GM19240 (cell line): ENCODE measurements at regions not wholly inside any gene's neighbourhood (a gene's known extent, or its start where the extent isn't known, plus 50 kb on each side); places are given as distances from the start of the nearest gene placed in this dataset.
"Not testable (repeated sequence)": the region's sequence is repeated elsewhere in the genome, so short reads cannot be mapped to it uniquely, and the experiment has no call there.

Source experiments
- DNase-seq: peaks from one replicate; pipeline ENCODE4 v3.0.0; 2011; ENCODE audit warnings: low spot score; ENCODE audit not compliant: insufficient read length

DNA sequence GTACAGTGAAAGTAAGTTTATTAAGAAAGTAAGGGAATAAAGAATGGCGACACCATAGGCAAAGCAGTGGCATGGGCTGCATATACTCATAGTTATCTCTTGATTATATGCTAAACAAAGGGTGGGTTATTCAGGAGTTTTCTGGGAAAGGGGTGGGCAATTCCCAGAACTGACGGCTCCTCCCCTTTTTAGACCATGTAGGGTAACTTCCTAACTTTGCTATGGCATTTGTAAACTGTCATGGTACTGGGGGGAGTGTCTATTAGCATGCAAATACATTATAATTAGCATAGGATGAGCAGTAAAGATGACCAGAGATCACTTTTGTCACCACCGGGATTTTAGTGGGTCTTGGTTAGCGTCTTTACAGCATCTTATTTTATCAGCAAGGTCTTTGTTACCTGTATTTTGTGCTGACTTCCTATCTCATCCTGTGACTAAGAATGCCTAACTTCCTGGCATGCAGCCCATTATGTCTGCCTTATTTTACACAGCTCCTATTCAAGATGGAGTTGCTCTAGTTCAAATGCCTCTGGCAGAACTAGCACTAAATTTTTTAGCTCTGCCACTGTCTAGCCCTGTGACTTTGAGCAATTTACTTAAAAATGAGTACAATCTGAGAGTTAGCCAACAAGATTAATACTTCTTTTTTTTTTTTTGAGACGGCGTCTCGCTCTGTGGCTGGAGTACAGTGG, 110.3 kb upstream of the PALMD start:
- DNase-seq: no peak

DNA sequence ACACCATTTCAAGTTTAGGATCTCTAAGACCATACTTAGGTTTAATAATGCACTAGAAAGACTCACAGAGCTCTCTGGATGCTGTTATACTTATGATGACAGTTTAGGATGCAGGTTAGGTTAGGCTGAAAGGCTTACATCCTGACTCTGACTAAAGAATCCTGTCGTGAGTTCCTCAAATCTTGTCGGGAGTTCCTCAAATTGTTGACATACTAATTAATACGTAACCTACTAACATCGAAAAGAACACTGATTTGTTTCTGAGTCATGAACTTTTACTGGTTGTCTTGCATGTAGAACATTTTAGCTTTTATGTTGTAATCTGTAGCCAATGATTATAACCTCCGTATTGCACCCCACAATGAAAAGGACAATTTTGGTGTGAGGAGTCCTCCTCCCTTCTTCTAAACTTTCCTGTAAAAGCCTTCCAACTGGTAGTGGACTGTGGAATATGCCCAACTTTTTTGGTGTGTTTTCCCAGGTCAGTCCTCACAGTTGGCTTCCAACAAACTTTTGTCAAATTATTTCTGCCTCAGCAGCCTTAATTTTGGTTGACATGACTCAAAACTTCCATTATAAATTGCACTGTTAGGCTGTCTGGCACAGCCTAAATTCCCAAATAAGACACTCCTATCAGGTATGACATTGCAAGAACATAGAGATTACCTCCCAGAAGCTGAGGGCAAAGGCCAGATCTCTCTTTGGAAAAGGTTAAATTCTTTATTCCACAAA, 107.9 kb upstream of the PALMD start:
- DNase-seq: no peak

DNA sequence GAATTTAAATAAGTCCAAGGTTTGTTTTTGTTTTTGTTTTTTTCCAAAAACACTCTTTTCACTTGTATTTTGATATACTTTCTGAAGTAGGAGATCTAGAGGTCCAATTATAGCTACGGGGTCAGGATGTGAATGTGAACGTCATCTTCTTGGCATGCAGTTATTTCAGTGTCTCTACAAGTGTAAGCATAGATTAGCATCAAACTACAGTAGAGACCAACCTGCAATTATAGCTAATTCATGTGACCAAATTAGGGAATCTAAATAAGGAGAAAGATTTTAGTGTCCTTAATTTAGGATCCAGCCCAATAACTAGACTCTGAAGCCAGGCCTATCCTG, 107.3 kb upstream of the PALMD start:
- no peak for DNase-seq

DNA sequence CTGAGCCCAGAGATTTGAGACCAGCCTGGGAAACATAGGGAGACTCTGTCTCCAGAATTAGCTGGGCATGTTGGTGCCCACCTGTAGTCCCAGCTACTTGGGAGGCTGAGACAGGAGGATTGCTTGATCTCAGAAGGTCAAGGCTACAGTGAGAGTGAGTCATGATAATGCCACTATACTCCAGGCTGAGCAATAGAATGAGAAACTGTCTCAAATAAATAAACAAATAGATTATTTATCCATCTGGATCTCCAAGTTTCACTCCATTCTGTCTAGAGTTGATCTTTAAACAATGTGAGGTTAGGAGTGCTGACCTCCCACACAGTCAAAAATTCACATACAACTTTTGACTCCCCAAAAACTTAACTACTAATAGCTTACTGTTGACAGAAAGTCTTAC, 106.8 kb upstream of the PALMD start:
- DNase-seq: no peak

DNA sequence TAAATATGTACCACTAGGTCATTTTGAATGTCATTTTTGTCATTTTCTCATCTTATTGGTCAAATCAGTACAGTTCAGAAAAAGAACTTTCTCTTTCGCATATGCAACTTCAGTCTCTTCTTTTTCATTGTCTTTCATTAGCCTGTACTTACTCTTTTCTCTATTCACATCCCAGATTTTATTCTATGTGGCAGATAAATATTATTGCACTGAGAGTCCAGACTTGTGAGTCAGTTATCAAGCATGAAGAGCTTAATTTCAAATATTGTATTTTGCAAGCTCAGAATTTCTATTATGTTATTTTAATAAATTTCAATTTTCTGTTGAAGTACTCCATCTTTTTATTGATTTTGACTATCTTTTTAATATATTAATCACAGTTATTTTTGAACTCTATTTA, 105.2 kb upstream of the PALMD start:
- DNase-seq: no peak

DNA sequence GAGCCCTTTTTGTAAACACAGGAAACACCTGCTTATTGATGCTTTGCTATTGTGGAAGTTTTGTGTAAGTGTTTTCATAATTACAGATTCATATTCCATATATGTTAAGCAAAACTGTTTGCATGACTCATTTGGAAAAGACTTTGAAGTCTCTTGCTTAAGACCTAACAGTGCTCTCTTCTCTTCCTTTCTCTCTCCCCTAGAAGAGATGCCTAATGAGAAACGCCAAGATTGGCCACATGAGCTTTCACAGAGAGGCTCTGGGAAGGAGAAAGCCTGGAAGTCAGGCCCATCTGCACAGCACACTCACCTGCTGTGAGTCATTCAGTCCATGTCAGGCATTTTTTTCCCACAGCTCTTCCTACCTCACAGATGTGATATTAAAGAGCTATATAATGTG, 101.6 kb upstream of the PALMD start:
- DNase-seq: no peak

DNA sequence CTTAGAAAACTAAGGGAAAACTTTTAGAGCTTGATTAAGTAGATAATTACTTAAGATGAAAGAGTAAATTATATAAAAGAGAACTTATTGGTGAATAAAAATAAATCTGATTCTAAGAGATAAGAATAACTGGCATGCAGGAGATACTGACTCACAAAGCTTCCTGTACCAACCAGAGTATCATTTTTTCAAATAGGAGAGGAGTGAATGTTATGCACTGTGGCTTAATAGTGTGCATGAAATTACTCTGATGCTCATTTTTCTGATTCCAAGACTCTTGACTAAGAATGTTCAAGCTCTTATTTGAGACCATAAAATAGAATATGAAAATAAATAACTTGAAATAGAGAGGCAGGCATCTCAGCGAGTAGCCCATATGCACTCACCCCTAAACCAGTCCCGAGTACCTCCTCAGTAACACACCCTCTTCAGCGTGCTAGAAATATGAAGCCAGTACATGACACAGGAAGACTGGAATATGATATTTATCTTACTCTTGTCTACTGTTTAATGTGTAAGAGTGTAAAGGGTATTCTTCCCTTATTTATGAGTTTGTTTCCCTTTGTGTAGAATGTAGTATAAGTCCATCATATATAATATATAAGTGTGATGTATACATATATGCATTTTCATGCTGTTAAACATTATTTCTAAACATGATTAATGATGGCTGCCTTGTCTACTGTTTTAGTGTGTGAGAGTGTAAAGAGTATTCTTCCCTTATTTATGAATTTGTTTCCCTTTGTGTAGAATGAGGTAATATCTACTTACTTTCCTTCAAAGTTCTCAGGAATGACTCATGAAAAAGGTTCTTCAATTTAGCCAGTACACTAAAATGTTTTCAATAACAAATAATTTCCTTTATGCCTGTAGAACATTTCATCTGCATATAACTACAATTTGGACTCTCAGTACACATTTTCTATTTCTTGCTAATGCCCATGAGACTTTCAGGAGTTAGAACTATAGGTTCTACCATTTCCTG, 99.2 kb upstream of the PALMD start:
- no peak for DNase-seq

DNA sequence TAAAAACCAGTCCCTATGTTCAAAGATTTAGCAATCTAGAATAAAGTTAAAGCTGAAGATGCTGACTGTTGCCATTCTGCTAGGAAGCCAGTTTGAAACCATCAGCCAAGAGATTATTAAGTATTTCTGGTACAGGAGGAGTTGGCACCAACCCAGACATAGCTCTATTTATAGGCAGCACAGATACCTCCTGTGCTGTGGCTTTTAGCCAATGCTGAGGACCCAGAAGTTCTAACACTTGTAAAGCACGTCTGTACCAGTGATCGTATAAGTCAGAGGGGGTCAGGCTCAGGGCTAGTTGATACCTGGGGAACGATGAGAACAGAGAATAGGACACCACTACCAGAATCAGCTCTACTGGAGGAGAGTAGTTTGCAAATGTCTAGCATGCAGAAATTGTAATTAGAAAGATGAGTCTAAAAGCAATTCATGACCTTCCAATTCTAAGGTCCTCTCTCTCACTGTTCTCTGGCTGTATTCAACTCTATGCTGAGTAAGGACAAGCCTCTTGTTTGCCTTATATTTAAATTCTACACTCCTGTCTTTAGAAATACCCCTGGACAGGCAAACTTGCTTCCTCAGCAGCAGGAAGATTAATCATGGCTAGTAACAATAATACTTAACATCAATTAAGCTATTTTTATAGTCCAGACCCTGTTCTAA, 96.8 kb upstream of the PALMD start:
- DNase-seq: no peak

DNA sequence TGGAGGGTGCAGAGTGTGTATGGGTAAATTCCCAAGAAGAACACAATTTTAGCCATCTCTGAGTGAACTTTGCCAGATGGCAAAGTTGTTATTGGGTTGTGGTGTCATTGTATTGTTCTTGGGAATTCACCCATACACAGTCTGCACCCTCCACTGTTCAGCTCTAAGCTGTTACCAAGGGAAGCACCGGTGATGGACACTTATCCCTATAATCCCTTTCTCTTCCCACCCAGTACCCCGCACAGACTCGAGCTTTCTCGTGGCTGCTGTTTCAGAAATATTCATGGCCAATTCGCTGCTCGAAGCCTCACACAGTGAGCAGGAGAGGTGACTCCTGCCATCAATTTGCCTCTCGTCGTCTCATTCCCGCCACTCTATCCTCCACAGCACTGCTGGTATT, 95.7 kb upstream of the PALMD start:
- no peak for DNase-seq

DNA sequence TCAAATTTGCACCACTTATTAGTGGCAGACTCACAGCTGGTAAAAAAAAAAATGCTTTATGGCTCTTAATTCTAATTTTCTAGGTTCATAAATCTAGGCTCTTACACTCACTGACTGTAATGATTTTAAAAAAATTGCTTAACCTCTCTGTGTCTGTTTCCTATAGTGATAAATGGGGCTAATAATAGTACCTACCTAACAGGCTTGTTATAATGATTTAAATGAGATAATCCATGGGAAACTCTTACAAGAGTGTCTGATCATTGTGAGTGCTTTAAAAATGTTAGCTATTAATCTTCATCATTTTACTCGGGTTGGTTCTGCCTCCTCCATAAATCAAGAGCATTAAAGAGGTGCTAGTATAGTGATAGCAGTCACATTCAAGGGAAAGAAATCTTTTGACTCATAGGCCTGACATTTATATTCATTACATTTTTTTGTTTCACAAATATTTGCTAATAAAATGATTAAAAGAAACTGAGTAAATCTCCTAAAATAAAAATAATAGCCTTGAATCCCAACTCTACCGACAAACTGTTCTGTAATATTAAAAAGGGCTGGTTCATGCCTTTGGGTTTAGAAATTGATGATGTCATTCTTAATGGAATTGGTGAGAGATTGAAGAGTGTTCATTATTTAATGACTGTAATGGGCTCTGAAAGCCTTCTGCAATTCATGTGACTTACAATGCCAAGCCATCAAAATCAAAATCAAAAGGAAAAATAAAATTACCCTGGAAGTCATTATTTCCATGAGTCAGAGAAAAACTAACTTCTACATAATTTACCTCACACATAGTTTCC, 93.9 kb upstream of the PALMD start:
- no peak for DNase-seq

DNA sequence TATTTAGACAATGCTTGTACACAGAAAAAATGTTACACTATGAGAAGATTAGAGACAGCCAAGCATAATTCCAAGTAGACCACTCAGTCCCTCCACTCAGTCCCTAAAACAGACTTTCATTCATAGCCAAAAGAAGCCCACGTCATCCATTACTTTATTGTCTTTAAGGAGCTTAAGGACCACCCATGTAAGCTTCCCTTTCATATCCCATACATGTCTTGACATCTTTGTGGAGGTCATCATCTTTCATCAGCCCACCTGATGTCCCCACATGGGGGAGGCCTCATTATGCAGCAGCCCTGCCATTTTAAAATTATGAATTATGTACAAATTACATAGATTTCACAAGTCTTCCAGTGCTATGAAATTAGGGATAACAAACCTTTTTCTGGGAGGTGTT, 92.6 kb upstream of the PALMD start:
- DNase-seq: no peak

DNA sequence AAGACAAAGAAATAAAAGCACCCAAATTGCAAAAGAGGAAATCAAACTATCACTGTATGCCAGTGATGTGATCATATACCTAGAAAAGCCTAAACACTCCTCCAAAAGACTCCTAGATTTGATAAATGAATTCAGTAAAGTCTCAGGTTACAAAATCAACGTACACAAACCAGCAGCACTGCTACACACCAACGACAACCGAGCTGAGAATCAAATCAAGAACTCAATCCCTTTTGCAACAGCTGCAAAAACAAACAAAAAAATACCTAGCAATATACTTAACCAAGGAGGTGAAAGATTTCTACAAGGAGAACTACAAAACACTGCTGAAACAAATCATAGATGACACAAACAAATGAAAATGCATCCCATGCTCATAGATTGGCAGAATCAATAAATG, 92.1 kb upstream of the PALMD start:
- DNase-seq: not testable (repeated sequence)

DNA sequence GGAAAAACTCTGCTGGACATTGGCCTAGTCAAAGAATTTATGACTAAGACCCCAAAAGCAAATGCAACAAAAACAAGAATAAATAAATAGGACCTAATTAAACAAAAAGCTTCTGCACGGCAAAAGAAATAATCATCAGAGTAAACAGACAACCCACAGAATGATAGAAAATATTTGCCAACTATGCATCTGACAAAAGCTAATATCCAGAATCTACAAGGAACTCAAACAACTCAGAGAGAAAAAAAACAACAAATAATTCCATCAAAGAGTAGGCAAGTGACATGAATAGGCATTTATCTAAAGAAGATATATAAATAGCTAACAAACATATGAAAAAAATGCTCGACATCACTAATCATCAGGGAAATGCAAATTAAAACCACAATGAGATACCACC, 91.2 kb upstream of the PALMD start:
- no peak for DNase-seq

DNA sequence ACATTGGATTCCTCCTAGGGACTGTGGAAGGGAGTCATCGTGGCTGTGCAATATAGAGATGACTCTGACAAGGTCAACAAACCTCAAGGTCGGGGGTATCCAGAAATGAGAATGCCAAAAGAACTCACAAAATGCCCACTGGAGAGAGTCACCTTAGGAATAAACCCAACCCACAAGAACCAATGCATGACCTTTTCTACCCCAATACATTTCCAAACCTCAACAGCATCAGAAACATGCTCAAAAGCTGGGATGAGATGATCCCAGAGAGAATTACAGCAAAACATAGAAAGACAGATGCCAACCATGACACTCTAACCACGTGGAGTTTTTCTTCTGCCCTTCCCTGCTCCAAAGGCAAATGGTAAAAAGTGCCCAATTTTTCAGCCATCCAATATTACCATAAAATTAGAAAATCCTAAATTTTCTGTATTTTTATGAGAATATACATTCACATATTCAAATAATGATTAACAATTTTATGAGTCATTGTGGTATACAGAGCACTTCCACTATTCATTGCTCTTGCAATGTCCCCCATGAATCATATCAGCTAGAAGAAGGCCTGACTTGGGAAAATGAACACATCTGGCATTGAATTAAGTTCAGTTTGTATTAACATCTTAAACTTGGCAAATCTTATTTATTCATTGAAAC, 88.2 kb upstream of the PALMD start:
- no peak for DNase-seq

DNA sequence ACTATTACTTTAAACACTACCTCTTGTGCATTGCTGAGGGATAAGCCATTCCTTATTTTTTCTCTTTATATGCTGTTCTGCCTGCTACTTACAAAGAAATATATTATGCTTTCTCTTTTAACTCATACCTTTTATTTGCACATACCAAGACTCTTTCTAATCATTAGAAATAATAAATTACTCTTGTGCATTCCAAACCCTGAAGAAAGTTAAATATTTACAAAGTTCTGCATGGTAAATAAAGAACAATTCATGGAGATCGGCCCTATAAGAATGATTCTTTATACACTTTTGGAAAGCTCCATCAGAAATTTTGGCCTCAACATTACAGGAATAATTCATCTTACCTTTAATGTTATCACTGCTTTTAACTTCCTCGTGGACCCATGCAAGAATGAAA, 86.7 kb upstream of the PALMD start:
- DNase-seq: no peak

DNA sequence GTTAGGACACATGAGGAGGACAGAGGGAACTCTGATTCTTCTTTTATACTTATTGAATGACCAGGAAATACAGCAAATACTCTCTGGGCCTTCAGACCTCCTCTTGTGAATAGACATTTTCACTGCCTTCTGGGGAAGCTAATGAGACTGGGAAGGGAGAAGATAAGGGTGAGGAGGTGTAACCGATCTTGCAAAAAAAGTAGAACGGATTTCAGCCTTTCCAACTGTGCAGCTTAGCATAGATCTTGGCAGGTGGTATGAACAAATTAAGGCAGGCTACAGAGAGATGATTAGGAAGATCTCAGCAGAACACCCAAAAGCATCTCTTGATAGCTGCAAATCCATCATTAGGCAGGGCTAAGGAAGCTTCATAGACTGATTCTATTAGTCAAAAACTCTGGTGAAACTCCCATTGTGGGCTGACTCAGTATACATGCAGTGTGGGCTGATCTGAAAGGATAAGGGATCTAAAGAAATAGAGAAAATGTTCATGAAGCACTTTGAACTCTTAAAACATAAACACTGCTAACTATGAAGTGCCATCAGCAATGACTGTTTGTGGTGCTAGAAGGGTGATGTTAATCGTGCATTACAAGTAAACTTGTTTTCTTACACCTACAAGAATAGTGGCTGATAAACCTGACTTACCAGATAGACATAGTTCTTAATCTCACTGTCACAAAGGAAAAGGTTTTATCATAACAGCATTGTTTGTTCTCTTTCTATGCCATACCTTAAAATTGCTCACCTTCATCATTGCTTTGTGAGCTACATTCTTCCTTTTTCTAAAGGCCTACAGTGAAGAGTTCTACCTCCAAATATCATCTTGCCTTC, 85.5 kb upstream of the PALMD start:
- DNase-seq: no peak

DNA sequence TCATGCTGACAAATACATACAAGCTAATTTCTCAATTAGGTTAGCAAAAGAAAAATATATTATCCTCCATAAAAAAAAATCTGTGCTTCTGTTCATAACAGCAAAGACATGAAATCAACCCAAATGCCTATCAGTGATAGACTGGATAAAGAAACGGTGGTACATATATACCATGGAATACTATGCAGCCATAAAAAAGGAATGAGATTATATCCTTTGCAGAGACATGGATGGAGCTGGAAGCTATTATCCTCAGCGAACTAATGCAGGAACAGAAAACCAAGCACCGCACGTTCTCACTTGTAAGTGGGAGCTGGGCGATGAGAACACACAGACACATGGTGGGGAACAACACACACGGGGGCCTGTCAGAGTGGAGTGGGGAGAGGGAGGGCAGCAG, 84.0 kb upstream of the PALMD start:
- no peak for DNase-seq

DNA sequence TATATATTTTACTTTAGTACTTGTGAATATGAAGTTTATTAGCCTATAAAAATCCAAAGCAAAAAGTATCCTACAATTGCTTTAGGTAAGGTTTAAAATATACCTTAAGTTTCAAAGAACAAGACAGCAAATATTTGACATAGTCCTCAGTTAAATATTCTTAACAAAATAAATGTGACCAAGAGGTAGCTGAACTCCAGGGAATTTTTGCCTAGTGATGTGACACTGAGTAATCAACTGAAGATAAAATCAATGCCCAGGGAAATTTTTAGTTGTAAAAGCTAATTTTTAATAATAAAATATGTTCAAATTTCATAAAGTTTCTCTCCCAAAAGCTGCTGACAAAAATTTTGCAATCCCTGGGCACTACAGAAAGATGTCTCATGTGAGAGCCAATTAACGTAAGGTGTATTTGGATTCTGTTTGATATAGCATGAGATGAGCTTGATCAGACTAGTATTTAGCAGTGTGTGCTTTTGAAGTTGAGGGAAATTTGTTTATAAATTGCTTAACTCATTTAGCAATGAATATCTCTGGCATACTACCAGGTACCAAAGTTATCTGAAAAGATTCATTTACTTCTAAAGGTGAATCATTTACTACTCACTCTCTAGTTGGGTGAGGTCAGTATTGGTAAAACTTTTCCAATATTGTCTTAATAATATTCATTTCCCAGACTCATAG, 80.2 kb upstream of the PALMD start:
- no peak for DNase-seq
